ENCODE measurements at regions not wholly inside any gene's neighbourhood (a gene's known extent, or its start where the extent isn't known, plus 50 kb on each side); places are given as distances from the start of the nearest gene placed in this dataset.

GRCh38 chr2:193824474-193824873 lies 1629.7 kb upstream of the TMEFF2 start:
- DNase-seq (no peak), FAIRE-seq (no peak)
- intact Hi-C loops (cut with DNase I): no loop called here
- Histone ChIP-seq H3K4me1 (ENCODE audit: control insufficient read depth in 2 of 3, insufficient read depth in 2 of 3, low read depth in 1 of 3, low read length in 3 of 3) (no peaks in the 10 kb centered on the region), H3K27ac (ENCODE audit: low read depth in 2 of 2, low read length in 2 of 2) (no peak overlapping the region), H3K4me3 (ENCODE audit: low read length in 3 of 3) (no peak overlapping the region), H3K9ac (ENCODE audit: low read length in 3 of 3) (no peak overlapping the region), H3K27me3 (ENCODE audit: control insufficient read depth, insufficient read depth, low read length) (no peaks in the 10 kb centered on the region), H3K36me3 (ENCODE audit: control insufficient read depth in 2 of 3, insufficient read depth in 3 of 3, low read length in 3 of 3) (no peaks in the 10 kb centered on the region), H3K9me3 (ENCODE audit: control insufficient read depth in 2 of 3, insufficient read depth in 1 of 3, low read length in 3 of 3) (no peaks in the 10 kb centered on the region)
- TF ChIP-seq CTCF (IDR thresholded peaks at IDR 0.05; ENCODE audit: borderline replicate concordance, extremely low read depth, insufficient read depth): no peak

GRCh38 chr2:193818801-193819499 lies 1624.2 kb upstream of the TMEFF2 start:
- H3K4me1 ChIP-seq (ENCODE audit: control insufficient read depth in 2 of 3, insufficient read depth in 2 of 3, low read depth in 1 of 3, low read length in 3 of 3): no peaks in the 10 kb centered on the region
- no peak overlapping the region for H3K9ac ChIP-seq (ENCODE audit: low read length in 3 of 3)
- H3K27ac ChIP-seq (ENCODE audit: low read depth in 2 of 2, low read length in 2 of 2): no peak overlapping the region
- intact Hi-C loops (cut with DNase I): no loop called here
- no peak for TF ChIP-seq CTCF (IDR thresholded peaks at IDR 0.05; ENCODE audit: borderline replicate concordance, extremely low read depth, insufficient read depth)
- H3K9me3 ChIP-seq (ENCODE audit: control insufficient read depth in 2 of 3, insufficient read depth in 1 of 3, low read length in 3 of 3): no peaks in the 10 kb centered on the region
- no peak overlapping the region for H3K4me3 ChIP-seq (ENCODE audit: low read length in 3 of 3)
- FAIRE-seq (no peak), DNase-seq (no peak)
- H3K27me3 ChIP-seq (ENCODE audit: control insufficient read depth, insufficient read depth, low read length): no peaks in the 10 kb centered on the region
- H3K36me3 ChIP-seq (ENCODE audit: control insufficient read depth in 2 of 3, insufficient read depth in 3 of 3, low read length in 3 of 3): no peaks in the 10 kb centered on the region

GRCh38 chr2:193816008-193816407 lies 1621.3 kb upstream of the TMEFF2 start:
- no peak overlapping the region for H3K4me3 ChIP-seq (ENCODE audit: low read length in 3 of 3)
- no peak for TF ChIP-seq CTCF (IDR thresholded peaks at IDR 0.05; ENCODE audit: borderline replicate concordance, extremely low read depth, insufficient read depth)
- no peaks in the 10 kb centered on the region for H3K4me1 ChIP-seq (ENCODE audit: control insufficient read depth in 2 of 3, insufficient read depth in 2 of 3, low read depth in 1 of 3, low read length in 3 of 3)
- H3K27ac ChIP-seq (ENCODE audit: low read depth in 2 of 2, low read length in 2 of 2): no peak overlapping the region
- H3K9me3 ChIP-seq (ENCODE audit: control insufficient read depth in 2 of 3, insufficient read depth in 1 of 3, low read length in 3 of 3): no peaks in the 10 kb centered on the region
- no peak for DNase-seq
- no peaks in the 10 kb centered on the region for H3K36me3 ChIP-seq (ENCODE audit: control insufficient read depth in 2 of 3, insufficient read depth in 3 of 3, low read length in 3 of 3)
- H3K9ac ChIP-seq (ENCODE audit: low read length in 3 of 3): no peak overlapping the region
- no peaks in the 10 kb centered on the region for H3K27me3 ChIP-seq (ENCODE audit: control insufficient read depth, insufficient read depth, low read length)
- intact Hi-C loops (cut with DNase I): no loop called here
- no peak for FAIRE-seq

- H3K4me1 ChIP-seq (ENCODE audit: control insufficient read depth in 2 of 3, insufficient read depth in 2 of 3, low read depth in 1 of 3, low read length in 3 of 3): no peaks in the 10 kb centered on the region
- no peak overlapping the region for H3K9ac ChIP-seq (ENCODE audit: low read length in 3 of 3)
- no peaks in the 10 kb centered on the region for H3K9me3 ChIP-seq (ENCODE audit: control insufficient read depth in 2 of 3, insufficient read depth in 1 of 3, low read length in 3 of 3)
- H3K27me3 ChIP-seq (ENCODE audit: control insufficient read depth, insufficient read depth, low read length): no peaks in the 10 kb centered on the region
- no peak overlapping the region for H3K4me3 ChIP-seq (ENCODE audit: low read length in 3 of 3)
- DNase-seq (no peak), FAIRE-seq (no peak)
- intact Hi-C loops (cut with DNase I): no loop called here
- H3K27ac ChIP-seq (ENCODE audit: low read depth in 2 of 2, low read length in 2 of 2): no peak overlapping the region
- TF ChIP-seq CTCF (IDR thresholded peaks at IDR 0.05; ENCODE audit: borderline replicate concordance, extremely low read depth, insufficient read depth): no peak
- no peaks in the 10 kb centered on the region for H3K36me3 ChIP-seq (ENCODE audit: control insufficient read depth in 2 of 3, insufficient read depth in 3 of 3, low read length in 3 of 3)
These were observed 1615.8 kb upstream of the TMEFF2 start for GRCh38 chr2:193810533-193810932.
